HG02943 (cell line): ENCODE measurements at regions not wholly inside any gene's neighbourhood (a gene's known extent, or its start where the extent isn't known, plus 50 kb on each side); places are given as distances from the start of the nearest gene placed in this dataset.
"Not testable (repeated sequence)": the region's sequence is repeated elsewhere in the genome, so short reads cannot be mapped to it uniquely, and the experiment has no call there.

ENCODE experiments used
- ATAC-seq: cut with Tn5 transposase; IDR thresholded peaks from one replicate; pipeline ENCODE4 v1.9.1; 2021; ENCODE audit warnings: mild to moderate bottlenecking, low read depth, moderate library complexity; ENCODE audit not compliant: unreplicated experiment

DNA sequence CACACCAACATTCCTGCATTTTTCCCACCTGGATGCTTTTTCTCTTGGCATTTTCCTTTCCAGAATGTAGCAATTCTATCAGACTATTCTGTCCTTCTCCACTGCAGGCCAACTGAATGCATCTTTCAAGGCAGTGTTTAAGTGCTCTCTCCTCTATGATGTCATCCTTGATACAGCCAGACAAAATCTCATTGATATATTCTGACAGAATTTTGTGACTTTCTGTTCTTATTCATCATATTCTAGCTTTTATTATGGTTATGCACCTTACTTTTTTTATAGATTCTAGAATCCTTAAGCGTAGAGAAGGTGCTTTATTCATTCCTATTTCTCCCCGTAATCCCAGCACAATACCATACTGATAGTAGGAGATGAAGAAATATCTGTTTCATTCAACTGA lies 355.5 kb upstream of the CCNH start:
- ATAC-seq: no peak

DNA sequence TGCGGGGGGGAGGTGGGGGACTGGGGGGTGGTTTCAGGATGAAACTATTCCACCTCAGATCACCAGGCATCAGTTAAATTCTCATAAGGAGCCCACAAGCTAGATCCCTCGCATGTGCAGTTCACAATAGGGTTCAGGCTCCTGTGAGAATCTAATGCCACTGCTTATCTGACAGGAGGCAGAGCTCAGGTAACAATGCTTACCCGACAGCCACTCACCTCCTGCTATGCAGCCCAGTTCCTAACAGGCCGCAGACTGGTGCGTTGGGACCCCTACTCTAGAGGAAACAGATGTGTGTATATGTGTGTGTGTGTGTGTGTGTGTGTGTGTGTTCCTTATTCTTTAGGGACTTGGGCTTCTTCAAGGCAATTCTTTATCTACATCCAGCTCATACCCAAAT lies 352.3 kb upstream of the CCNH start:
- no peak for ATAC-seq

DNA sequence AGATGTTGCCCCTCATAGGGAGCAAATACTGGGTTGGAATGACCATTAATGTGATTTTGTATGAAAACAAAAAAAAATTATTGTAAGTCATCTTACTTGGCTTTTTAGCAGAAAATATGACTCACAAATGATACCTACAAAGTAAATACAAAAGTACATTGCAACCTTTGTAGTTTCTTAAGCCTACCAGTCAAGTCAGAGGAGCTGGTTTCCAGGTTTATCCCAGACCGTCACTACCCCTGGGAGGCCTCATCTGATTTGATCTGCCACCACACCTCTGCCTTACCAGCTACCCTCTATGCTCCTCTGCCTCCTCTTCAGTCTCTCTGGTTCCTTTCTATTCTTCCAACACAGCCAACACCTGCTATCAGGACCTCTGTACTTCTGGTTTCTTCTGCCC lies 349.9 kb upstream of the CCNH start:
- no peak for ATAC-seq

DNA sequence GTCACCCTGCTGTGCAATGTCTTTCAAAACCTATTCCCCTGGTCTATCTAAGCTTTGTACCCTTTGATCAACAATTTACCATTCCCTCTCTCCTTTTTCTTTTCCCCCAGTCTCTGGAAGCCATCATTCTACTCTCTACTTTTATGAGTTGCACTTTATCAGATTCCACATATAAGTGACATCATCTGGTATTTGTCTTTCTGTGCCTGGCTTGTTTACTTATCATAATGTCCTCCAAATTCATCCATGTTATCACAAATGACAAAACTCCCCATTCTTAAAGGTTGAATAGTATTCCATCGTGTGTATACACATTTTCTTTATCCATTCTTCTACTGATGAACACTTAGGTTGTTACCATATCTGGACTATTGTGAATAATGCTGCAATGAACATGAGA lies 344.2 kb upstream of the CCNH start:
- no peak for ATAC-seq

DNA sequence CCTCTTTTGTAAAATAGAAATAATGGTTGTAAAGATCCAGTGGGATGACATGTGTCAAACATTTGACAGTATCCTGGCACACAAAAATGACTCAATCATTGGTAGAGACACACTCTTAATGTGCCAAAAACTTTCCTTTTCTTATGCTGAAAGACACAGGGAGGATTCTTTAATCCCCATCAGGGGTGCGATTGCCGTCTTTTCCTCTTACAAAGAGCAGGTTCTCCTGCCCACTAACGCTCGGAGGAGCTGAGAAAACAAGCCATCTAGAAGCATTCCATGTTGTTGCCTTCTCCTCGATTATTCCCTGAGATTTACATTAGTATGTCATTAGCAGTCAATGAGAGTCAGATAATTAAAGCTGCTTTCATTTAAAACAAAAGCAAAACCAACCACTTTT lies 342.6 kb upstream of the CCNH start:
- no peak for ATAC-seq

DNA sequence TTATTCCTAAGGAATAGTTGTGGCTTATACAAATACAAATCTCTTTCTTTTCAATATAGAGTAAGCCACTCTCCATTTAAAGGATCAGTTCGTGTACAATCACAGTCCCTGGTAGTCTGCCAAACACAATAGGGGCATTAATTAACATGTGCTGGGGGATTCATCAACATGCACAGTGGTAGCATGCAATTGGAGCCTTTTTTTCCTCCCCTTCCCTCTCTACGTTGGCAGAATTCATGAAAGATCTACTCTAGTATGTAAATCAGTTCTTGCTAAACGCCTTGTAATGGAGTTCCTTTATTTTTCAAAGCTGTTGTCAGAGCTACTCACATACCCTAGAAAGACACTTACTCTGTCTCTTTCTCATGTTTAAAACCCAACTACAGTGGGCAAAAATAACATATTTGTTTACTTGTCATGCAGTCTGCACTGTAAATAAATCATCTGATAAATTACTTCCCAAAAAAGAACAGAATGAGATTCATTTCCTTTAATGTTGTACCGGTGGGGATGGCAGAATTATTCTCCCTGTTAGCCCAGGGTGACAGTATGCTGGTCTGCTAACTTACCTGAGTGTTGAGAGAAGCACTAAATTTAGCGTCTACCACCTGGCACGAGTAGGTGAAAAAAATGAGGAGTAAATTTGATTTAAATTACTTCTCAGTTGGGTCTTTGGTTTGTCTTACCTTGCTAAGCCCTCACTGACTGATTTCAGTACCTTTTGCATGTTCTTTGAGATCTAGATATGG lies 341.5 kb upstream of the CCNH start:
- ATAC-seq: no peak

DNA sequence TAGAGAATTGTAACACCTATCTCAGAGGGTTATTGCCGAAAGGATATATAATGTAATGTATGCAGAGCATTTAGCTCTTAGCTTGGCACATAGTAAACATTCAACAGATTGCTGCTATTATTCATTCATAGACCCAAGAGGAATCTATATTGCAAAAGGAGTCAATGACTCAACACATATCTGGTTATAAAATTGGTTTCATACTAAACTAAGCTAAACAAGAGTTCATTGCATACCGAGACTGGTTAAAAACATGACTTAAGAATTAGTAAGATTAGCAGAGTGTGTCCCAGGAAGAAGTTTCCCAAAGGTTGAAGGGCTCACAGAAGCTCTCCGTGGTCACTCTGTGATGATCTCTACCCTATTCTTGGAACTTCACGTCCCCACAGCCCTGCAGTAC lies 339.6 kb upstream of the CCNH start:
- no peak for ATAC-seq

DNA sequence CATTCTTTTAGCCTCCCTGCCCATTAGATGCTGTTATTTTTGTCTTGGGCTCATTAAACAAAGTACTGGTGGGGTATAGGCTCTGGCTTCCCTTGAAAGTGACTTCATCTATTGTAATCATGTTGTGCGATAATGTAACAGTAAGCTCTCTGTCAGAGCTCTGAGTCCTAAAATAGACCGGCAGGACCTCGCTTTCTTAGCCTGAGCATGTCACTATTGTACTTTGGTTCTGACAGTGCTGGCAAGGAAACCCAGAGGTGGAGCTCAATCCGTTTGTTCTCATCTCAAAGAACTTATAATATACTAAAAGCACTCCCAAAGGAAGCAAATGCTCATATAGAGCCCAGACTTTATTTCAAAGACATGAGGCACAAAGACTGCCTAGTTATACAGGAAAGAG lies 339.1 kb upstream of the CCNH start:
- no peak for ATAC-seq

DNA sequence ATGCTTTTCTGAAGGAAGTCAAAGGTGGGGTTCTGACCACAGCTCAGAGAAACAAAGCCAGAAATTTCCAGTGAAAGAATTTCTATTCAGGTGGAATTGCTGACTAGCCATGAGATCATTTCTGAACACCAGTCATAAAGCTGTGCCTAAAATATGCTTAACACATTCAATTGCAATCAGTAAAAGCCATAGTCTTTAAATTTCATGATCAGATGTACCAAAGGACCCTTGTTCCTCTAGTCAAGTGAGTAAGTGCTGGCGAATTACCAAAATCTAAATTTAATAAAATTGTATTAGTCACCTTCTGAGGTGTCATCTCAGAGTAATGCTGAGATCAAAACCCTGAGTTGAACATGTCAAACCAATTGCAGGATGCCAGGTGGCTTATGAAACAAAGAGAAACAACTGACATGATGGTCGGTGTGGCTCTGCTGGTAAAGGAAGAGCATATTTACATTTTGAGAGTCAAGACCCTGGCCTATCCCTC lies 334.2 kb upstream of the CCNH start:
- no peak for ATAC-seq

DNA sequence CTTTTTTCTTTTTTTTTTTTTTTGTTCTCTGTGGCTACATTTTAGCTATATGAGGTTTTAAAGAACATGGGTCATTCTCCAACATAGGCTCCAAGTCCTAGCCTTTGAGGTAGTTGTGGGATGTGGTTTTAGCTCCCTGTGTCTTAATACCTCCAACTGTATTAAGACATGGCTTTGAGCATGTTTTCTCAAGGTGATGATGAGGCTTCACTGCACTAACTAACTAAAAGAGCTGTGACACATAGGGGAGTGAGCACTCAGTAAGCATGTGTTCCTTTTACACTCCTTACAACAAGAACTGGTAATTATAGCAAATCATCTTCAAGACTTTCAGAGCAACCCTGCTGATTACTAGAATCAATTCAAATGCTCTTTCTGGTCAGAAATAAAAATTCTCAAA lies 333.6 kb upstream of the CCNH start:
- ATAC-seq: no peak

DNA sequence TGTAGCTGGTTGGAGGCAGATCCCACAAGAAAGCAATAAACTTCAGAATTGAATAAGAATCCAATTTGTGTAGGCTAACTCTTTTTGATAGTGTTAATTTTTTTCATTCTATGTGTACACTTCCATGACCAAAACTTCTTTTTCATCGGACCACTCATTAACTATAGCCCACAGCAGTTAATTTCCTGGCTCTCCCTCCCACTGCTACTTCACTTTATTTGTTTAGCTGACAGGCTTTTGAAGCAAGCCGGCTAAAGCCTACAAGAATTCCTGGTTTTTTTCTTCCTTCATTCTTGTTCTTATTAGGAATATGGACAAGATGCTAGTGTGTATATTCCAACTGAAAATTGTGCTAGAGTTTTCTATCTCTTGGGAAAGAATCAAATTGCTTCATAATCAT lies 329.2 kb upstream of the CCNH start:
- no peak for ATAC-seq

DNA sequence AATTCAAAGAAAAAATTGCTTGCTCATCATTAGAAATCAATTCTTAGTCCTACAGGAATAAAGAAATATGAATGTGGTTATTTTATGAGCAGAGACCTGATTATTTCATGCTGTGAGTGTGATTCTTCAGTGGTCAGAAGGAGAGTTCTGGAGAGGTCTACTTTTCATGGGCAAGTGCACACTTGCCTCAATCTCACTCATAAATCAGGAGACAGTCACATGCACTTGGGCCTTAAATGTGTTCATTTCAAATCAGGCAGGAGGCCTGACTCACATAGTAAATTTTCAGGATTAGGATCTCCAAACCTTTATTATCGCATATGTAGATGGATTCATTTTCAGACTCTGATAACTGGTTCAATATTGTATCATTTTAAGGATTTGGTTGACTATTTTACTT lies 323.2 kb upstream of the CCNH start:
- no peak for ATAC-seq

DNA sequence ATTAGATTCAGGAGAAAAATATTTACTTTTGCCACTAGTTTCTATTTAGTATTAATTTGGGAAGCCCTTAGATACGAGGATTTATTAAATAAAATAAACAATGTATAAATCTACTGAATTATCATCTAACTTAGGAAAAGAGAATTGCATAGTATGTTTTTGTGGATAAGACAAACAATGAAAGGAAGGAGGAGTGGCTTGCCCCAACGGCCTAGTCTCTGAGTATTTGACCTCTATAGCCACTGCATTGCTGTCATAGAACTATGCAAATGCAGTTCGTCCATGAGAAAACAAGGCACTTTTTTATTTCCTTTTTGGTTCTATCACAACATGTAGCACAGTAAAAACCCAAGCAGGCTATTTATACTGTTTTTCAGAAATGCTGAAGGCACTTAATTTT lies 321.2 kb upstream of the CCNH start:
- no peak for ATAC-seq

DNA sequence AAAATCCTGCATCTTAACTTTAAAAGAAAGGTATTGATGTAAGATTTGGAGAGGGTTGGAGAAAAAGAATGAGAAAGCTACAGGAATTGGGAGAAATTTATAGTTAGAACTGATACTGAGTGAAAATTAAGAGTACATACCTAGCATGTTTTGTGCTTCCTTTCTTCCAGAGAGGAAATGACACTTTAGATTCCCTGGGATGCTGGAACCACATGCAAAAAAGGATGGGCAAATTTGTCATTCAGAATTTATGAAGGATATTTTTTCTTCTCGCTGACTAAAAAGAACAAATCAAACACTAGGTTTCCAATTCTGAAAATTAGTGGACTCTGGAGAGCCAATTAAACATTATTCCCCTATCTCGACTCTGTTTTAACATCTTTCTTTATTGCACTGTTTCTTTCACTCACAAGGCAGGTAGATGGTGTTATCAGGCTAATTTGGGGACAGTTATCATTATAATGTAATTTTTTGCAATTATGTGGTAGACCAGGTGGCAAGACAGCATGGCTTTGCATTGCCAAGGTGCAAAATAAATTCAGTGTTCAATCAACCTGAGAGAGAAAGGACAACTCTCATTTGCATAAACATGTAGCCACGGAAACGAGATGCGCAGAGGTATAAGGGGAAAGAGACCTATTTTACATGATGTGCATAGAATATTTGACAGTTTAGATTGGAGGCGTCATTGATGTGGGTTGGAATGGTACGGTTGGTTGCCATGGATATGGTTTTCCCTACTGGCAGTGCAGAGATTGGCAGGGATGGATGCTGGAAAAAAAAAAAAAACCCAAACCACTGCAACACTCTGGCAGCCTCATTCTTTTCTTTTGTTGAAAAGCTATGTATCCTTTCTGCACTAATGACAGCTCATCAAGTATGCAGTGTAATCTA lies 320.4 kb upstream of the CCNH start:
- no peak for ATAC-seq

DNA sequence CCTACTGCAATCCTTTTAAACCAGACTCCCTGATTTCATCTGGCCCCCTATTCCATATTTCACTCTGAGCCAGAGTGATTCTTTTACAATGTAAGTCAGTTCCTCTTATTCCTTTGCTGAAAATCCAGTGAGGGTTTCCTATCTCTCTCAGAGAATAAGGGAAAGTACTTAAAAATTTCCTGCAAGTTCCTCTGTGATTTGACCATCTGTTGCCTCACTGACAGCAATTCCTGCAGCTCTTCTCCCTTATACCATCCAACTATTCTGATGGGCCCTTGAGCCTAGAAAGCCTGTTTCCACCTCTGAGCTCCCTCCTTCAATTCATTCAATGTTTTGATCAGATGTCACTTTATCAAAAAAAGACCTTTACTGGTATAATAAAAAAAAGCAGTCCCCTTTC lies 317.1 kb upstream of the CCNH start:
- no peak for ATAC-seq

DNA sequence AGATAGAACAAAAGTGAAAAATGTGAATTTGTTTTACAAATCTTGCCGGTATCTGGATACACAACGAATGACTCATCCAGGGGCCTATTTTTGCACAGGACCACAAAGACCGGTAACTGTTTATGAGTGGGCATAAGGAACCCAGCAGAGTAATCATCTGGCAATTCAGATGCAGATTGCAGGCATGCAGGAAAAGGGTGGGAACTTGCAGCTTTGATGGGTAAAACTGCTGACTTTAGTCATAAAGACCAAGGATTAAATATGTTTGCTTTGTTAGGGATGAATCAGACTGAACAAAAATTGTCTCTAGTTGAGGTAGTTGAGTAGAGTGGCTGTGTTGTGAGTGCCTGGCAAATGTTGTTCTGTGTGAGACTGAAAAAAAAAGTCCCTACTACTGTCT lies 309.6 kb upstream of the CCNH start:
- no peak for ATAC-seq

DNA sequence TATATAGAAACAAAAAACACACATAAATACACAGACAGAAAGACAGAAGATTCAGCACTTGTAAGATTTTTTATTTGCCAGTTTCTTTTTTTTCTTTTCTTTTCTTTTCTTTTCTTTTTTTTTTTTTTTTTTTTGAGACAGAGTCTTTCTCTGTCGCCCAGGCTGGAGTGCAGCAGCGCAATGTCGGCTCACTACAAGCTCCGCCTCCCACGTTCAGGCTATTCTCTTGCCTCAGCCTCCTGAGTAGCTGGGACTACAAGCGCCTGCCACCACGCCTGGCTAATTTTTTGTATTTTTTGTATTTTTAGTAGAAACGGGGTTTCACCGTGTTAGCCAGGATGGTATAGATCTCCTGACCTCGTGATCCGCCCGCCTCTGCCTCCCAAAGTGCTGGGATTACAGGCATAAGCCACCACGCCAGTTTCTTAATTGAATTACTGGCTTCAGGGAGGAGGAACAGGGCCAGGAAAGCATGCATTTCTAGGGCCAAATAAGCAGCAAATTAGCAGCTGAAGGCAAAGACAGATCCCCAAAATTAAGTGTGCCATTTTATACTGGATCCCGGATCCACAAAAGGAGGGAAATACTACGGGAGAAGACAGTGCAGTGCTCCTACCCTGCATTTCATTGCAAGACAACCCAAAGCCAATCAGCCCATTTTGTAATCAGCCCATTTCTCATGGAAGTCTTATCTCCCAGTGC lies 305.6 kb upstream of the CCNH start:
- ATAC-seq: not testable (repeated sequence)

DNA sequence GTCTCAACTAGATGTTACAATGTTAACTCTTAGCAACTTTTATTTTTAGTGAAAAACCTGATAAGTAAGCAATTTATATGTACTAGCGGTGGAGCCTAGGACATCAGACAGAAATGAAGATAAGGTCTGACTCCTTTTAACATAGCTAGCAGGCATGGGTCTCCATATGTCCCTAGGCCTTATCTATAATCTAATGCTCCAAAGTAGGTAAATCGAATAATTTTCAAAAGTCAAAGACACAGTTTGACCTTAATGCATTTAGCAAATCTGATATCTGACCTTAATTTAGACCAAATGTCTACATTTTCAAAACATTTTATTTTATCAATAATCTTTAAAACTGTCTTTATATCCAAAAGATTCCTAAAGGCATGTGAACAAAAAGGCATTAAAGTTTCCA lies 305.0 kb upstream of the CCNH start:
- no peak for ATAC-seq

DNA sequence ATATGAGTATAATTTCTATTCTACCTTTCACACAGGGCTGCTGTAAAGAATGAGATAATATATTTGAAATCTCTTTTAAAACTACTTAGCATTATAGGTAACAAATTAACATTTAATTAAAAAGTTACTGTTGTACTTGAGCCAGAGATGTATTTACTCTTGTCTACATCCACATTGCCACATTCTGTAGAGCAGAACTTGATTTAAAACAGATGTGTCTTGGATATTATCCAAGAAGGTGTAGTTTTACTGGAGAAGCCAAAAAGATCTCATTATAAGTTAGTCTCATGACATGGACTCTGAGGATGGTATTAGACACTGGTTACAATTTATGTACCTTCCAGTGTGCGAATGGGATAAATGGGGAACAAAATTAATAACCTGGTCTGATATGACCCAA lies 293.1 kb upstream of the CCNH start:
- ATAC-seq: no peak

DNA sequence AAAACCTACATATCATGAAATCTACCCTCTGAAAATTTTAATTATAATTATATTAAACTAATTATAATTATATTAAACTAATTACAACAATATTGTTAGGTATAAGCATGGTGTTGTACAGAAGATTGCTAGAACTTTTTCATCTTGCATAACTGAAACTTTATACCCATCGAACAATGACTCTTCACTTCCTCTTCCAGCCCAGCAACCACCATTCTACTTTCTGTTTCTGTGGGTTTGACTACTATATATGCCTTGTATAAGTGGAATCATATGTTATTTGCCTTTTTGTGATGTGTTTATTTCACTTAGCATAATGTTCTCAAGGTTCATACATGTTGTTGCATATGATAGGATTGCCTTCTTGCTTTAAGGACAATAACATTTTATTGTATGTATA lies 274.2 kb upstream of the CCNH start:
- peak; percentile 95 for ATAC-seq

DNA sequence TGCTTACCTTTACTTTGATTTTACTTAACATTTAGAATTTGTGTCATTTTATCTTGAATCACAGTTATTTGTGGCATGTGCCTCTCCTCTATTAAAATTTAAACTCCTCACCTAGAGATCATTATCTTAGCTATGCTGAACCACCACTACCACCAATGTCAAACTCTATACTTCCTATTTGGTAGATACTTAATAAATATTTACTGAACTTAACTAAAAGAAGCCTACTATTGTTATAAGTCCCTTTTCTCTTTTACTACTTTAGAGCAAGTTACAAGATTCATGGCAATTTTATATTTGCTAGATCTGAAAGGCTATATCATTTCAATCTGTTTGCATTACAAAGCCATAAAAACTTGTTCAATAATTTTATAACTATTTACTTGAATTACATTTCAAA lies 273.3 kb upstream of the CCNH start:
- no peak for ATAC-seq
